ENCODE measurements at regions not wholly inside any gene's neighbourhood (a gene's known extent, or its start where the extent isn't known, plus 50 kb on each side); places are given as distances from the start of the nearest gene placed in this dataset.

DNA sequence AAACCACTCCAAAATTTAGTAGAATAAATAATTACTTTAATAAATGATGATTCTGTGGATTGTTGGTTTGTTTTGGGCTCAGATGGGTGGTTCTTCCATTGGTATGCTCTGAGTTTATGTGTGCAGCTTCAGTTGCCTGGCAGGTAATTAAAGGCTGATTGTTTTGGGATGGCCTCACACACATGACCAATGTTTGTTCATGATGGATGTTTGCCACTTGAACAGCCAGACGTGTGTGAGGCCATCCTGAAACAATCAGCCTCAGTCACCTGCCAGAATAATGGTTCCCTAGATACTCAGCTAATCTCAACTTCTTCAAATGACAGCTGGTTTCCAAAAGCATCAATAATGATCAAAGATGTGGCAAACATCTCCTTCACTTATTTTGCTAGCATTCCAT, 352.5 kb upstream of the GULP1 start:
- DNase-seq: no peak
- Histone ChIP-seq H3K27ac (no peak overlapping the region), H3K9me3 (no peaks in the 10 kb centered on the region), H3K27me3 (no peaks in the 10 kb centered on the region), H3K36me3 (ENCODE audit: low read depth, missing control alignments) (no peaks in the 10 kb centered on the region), H3K4me1 (no peaks in the 10 kb centered on the region), H3K4me3 (no peak overlapping the region)
- TF ChIP-seq POLR2A (IDR thresholded peaks at IDR 0.05): no peak
- TF ChIP-seq, protein P1, sequence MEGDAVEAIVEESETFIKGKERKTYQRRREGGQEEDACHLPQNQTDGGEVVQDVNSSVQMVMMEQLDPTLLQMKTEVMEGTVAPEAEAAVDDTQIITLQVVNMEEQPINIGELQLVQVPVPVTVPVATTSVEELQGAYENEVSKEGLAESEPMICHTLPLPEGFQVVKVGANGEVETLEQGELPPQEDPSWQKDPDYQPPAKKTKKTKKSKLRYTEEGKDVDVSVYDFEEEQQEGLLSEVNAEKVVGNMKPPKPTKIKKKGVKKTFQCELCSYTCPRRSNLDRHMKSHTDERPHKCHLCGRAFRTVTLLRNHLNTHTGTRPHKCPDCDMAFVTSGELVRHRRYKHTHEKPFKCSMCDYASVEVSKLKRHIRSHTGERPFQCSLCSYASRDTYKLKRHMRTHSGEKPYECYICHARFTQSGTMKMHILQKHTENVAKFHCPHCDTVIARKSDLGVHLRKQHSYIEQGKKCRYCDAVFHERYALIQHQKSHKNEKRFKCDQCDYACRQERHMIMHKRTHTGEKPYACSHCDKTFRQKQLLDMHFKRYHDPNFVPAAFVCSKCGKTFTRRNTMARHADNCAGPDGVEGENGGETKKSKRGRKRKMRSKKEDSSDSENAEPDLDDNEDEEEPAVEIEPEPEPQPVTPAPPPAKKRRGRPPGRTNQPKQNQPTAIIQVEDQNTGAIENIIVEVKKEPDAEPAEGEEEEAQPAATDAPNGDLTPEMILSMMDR (IDR thresholded peaks at IDR 0.05): no peak
- intact Hi-C loops (cut with DNase I; ENCODE audit: low total_unique reads): no loop called here
- 29 to 63% methylated on average over 1 of the region's 1 CpG for WGBS, 2 donors

- H3K4me1 ChIP-seq: no peaks in the 10 kb centered on the region
- no peaks in the 10 kb centered on the region for H3K9me3 ChIP-seq
- H3K36me3 ChIP-seq (ENCODE audit: low read depth, missing control alignments): no peaks in the 10 kb centered on the region
- H3K27me3 ChIP-seq: no peaks in the 10 kb centered on the region
- intact Hi-C loops (cut with DNase I; ENCODE audit: low total_unique reads): no loop called here
- no peak overlapping the region for H3K27ac ChIP-seq
- peak; percentile 51 for DNase-seq
- no peak overlapping the region for H3K4me3 ChIP-seq
- no peak for TF ChIP-seq POLR2A (IDR thresholded peaks at IDR 0.05)
- TF ChIP-seq, protein P1 (IDR thresholded peaks at IDR 0.05): no peak
Observed at GRCh38 chr2:187942876-187943275, 348.8 kb upstream of the GULP1 start.

DNA sequence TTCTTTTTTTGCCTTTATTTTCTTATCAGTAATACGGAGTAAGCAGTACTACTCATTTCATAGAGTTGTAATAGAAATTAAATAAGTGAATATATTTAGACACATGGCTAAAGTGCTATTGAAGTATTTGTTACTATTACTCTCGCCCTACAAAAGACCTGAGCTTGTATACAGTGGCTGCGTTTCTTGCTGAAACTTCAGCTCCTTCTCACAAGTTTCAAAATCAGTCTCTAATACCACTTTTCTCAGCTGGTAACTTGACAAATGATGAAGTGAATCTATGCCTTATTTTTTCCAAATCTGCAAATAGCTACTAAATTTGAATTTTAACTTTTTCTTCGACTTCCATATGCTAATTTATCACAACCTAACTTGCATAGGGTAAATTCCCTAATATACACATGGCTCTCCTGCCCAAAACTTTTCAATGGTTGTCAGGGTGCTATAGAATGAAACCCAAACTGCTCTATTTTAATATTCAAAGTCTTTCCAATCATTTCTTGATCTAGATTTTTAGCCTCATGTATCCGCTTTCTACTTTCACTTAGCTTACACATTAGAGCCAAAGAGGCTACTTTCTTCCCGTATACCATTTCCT, 347.8 kb upstream of the GULP1 start:
- Histone ChIP-seq H3K9me3 (no peaks in the 10 kb centered on the region), H3K27ac (no peak overlapping the region), H3K4me3 (no peak overlapping the region), H3K27me3 (no peaks in the 10 kb centered on the region), H3K4me1 (no peaks in the 10 kb centered on the region), H3K36me3 (ENCODE audit: low read depth, missing control alignments) (no peaks in the 10 kb centered on the region)
- TF ChIP-seq POLR2A (IDR thresholded peaks at IDR 0.05): no peak
- TF ChIP-seq, protein P1 (IDR thresholded peaks at IDR 0.05): no peak
- intact Hi-C loops (cut with DNase I; ENCODE audit: low total_unique reads): no loop called here
- no peak for DNase-seq
- WGBS, 2 donors: 75 to 81% methylated on average over 6 of the region's 6 CpGs

GRCh38 chr2:187949859-187950258, 341.8 kb upstream of the GULP1 start:
- no peaks in the 10 kb centered on the region for H3K27me3 ChIP-seq
- no peaks in the 10 kb centered on the region for H3K4me1 ChIP-seq
- TF ChIP-seq POLR2A (IDR thresholded peaks at IDR 0.05): no peak
- TF ChIP-seq, protein P1 (IDR thresholded peaks at IDR 0.05): no peak
- no peak overlapping the region for H3K27ac ChIP-seq
- intact Hi-C loops (cut with DNase I; ENCODE audit: low total_unique reads): no loop called here
- H3K36me3 ChIP-seq (ENCODE audit: low read depth, missing control alignments): no peaks in the 10 kb centered on the region
- H3K4me3 ChIP-seq: no peak overlapping the region
- H3K9me3 ChIP-seq: no peaks in the 10 kb centered on the region
- WGBS, 2 donors: 90 to 96% methylated on average over 3 of the region's 3 CpGs
- no peak for DNase-seq

- no peak overlapping the region for H3K4me3 ChIP-seq
- no peak for TF ChIP-seq POLR2A (IDR thresholded peaks at IDR 0.05)
- TF ChIP-seq, protein P1 (IDR thresholded peaks at IDR 0.05): no peak
- H3K27ac ChIP-seq: no peak overlapping the region
- DNase-seq: no peak
- H3K4me1 ChIP-seq: no peaks in the 10 kb centered on the region
- H3K9me3 ChIP-seq: no peaks in the 10 kb centered on the region
- H3K27me3 ChIP-seq: no peaks in the 10 kb centered on the region
- WGBS, 2 donors: 94 to 95% methylated on average over 24 to 32 of the region's 32 CpGs
- intact Hi-C loops (cut with DNase I; ENCODE audit: low total_unique reads): no loop called here
- H3K36me3 ChIP-seq (ENCODE audit: low read depth, missing control alignments): no peaks in the 10 kb centered on the region
Observed at GRCh38 chr2:187951470-187952218, 340.0 kb upstream of the GULP1 start.

Measured in testis (tissue), 2 donors.